ENCODE measurements at regions not wholly inside any gene's neighbourhood (a gene's known extent, or its start where the extent isn't known, plus 50 kb on each side); places are given as distances from the start of the nearest gene placed in this dataset.

GRCh38 chr7:94154858-94155257, 150.7 kb upstream of the BET1 start:
- no peaks in the 10 kb centered on the region for H3K9me3 ChIP-seq (ENCODE audit: control insufficient read depth, insufficient read depth, low read length)
- H2AK5ac ChIP-seq (ENCODE audit: low read depth, low read length), result 0 out of 2 replicates have a peak overlapping the region, but pooled peaks have one; percentile 7
- H2BK5ac ChIP-seq (ENCODE audit: low read depth, low read length, poor library complexity, severe bottlenecking), result no peak overlapping the region
- peak; percentile 15 for DNase-seq
- no peak overlapping the region for H3K9ac ChIP-seq (ENCODE audit: low read depth, low read length)
- no peaks in the 10 kb centered on the region for H3K9me1 ChIP-seq (ENCODE audit: insufficient read depth, low read length)
- H3K56ac ChIP-seq (ENCODE audit: extremely low read depth, insufficient read depth, low read length), result no peak overlapping the region
- no peaks in the 10 kb centered on the region for H3K79me1 ChIP-seq (ENCODE audit: low read depth in 1 of 2, low read length in 2 of 2)
- no peak for ATAC-seq (ENCODE audit: low read depth)
- CTCF ChIA-PET, result no interaction called here
- peak overlapping the region; percentile 24 for H2AFZ ChIP-seq (replicated peaks; ENCODE audit: low read length, poor library complexity)
- no peaks in the 10 kb centered on the region for H3K36me3 ChIP-seq (ENCODE audit: control insufficient read depth, insufficient read depth, low read length)
- H4K5ac ChIP-seq (ENCODE audit: low read depth, low read length), result peak overlapping the region; percentile 93; the same call in 1 of the 2 replicates
- peak overlapping the region; percentile 38; the same call in 1 of the 2 replicates for H4K91ac ChIP-seq (ENCODE audit: insufficient read depth, low read depth, low read length)
- peaks cover 4% of the 10 kb centered on the region for H3K4me1 ChIP-seq (ENCODE audit: control insufficient read depth, insufficient read depth, low read length)
- in situ Hi-C loops (cut with MboI; ENCODE audit: low sequenced_read_pairs) (no loop called here), intact Hi-C loops (cut with micrococcal nuclease) (no loop called here), dilution Hi-C loops (cut with HindIII; ENCODE audit: low sequenced_read_pairs, unreplicated experiment) (no loop called here)
- no peak overlapping the region; the same call in 1 of the 2 replicates for H2BK20ac ChIP-seq (ENCODE audit: low read depth, low read length)
- H3K4me3 ChIP-seq (ENCODE audit: insufficient read depth, low read depth, low read length), result no peak overlapping the region
- H2BK15ac ChIP-seq (ENCODE audit: low read depth, low read length), result 0 out of 3 replicates have a peak overlapping the region, but pooled peaks have one; percentile 12
- no TSS peak for BruUV-seq (replicated peaks)
- H2BK120ac ChIP-seq (ENCODE audit: low read depth, low read length), result peak overlapping the region; percentile 52; the same call in 1 of the 2 replicates
- peak overlapping the region; percentile 94; the same call in 1 of the 2 replicates for H3K18ac ChIP-seq (ENCODE audit: low read depth, low read length)
- H3K27me3 ChIP-seq (ENCODE audit: control insufficient read depth, insufficient read depth, low read length), result no peaks in the 10 kb centered on the region
- no peak overlapping the region for H2AK9ac ChIP-seq (replicated peaks; ENCODE audit: low read depth, low read length, poor library complexity)
- no peak overlapping the region for H3K27ac ChIP-seq (ENCODE audit: insufficient read depth, low read length)
- no peak overlapping the region for H3K23ac ChIP-seq (ENCODE audit: low read depth, low read length)
- 0 out of 2 replicates have a peak overlapping the region, but pooled peaks have one; percentile 27 for H3K14ac ChIP-seq (replicated peaks; ENCODE audit: low read depth, low read length)
- no CpG with 5 or more reads among the region's 3 CpGs for WGBS, 2 experiments (ENCODE audit: extremely low coverage in 2 of 2, insufficient read length in 1 of 2)
- no peak for TF ChIP-seq CEBPB (IDR thresholded peaks at IDR 0.05; ENCODE audit: low read depth, low read length)
- no peak for TF ChIP-seq RCOR1 (IDR thresholded peaks at IDR 0.05; ENCODE audit: insufficient replicate concordance, low read length)
- TF ChIP-seq SMC3 (IDR thresholded peaks at IDR 0.05; ENCODE audit: low read depth, low read length), result no peak
- no peak for TF ChIP-seq MXI1 (IDR thresholded peaks at IDR 0.05; ENCODE audit: borderline replicate concordance, low read depth, low read length)
- no peak for TF ChIP-seq FOS (IDR thresholded peaks at IDR 0.05; ENCODE audit: low read depth, low read length)
- no peak for TF ChIP-seq CHD1 (IDR thresholded peaks at IDR 0.05; ENCODE audit: low read depth, low read length)
- no peak for TF ChIP-seq RAD21 (IDR thresholded peaks at IDR 0.05; ENCODE audit: low read length)
- TF ChIP-seq MAFK (IDR thresholded peaks at IDR 0.05; ENCODE audit: low read depth, low read length), result no peak
- TF ChIP-seq ELK1 (IDR thresholded peaks at IDR 0.05; ENCODE audit: borderline replicate concordance, low read depth, low read length), result no peak
- H3K4me2 ChIP-seq (ENCODE audit: low read depth, low read length), result 0 out of 2 replicates have a peak overlapping the region, but pooled peaks have one; percentile 22
- POLR2A ChIA-PET (ENCODE audit: unreplicated experiment), result no interaction called here
- H4K8ac ChIP-seq (ENCODE audit: low read depth in 2 of 2, low read length in 2 of 2), result peak overlapping the region in 1 of 2 experiments; percentile 41; a peak in 1 of 4 replicates
- 0 out of 2 replicates have a peak overlapping the region, but pooled peaks have one; percentile 1 for H3K4ac ChIP-seq (ENCODE audit: low read depth, low read length)
- H4K20me1 ChIP-seq (ENCODE audit: insufficient read depth, low read length), result no peaks in the 10 kb centered on the region

All from IMR-90 (cell line).